MM.1S (cell line): ENCODE measurements at regions not wholly inside any gene's neighbourhood (a gene's known extent, or its start where the extent isn't known, plus 50 kb on each side); places are given as distances from the start of the nearest gene placed in this dataset.

Experiments used
- DNase-seq: peaks from one replicate; pipeline ENCODE4 v3.0.0-alpha.2; 2015
- H2AFZ ChIP-seq: fragments of 300-600 bp; sonication (generic); 2 replicates; pipeline ENCODE4 v1.6.0; 2016; ENCODE audit warnings: antibody characterized with exemption, low read length
- H3F3A ChIP-seq: fragments of 300-600 bp; sonication (generic); 2 replicates; pipeline ENCODE4 v1.6.1; 2016; ENCODE audit warnings: mild to moderate bottlenecking, antibody characterized with exemption, low read length, moderate library complexity, mixed read lengths; ENCODE audit not compliant: insufficient read depth
- H3K27ac ChIP-seq: fragments of 300-600 bp; sonication (generic); 2 replicates; pipeline ENCODE4 v1.5.1; 2016; ENCODE audit warnings: mild to moderate bottlenecking, low read length
- H3K27me3 ChIP-seq: fragments of 300-600 bp; sonication (generic); replicated peaks from 2 replicates; pipeline ENCODE4 v1.6.0; 2016; ENCODE audit warnings: low read length; ENCODE audit not compliant: insufficient read depth
- H3K36me3 ChIP-seq: fragments of 300-600 bp; sonication (generic); replicated peaks from 2 replicates; pipeline ENCODE4 v1.6.1; 2016; ENCODE audit warnings: mild to moderate bottlenecking, low read length, mixed read lengths; ENCODE audit not compliant: insufficient read depth
- H3K4me1 ChIP-seq: fragments of 300-600 bp; sonication (generic); 2 replicates; pipeline ENCODE4 v1.6.1; 2016; ENCODE audit warnings: low read length, mixed read lengths
- H3K4me2 ChIP-seq: fragments of 300-600 bp; sonication (generic); 2 replicates; pipeline ENCODE4 v1.6.0; 2016; ENCODE audit warnings: low read depth, low read length
- H3K4me3 ChIP-seq: fragments of 300-600 bp; sonication (generic); 2 replicates; pipeline ENCODE4 v1.5.1; 2016; ENCODE audit warnings: low read length, mixed read lengths
- H3K79me2 ChIP-seq: fragments of 300-600 bp; sonication (generic); 2 replicates; pipeline ENCODE4 v1.6.1; 2016; ENCODE audit warnings: mixed run types, low read length, mixed read lengths
- H3K9ac ChIP-seq: fragments of 300-600 bp; sonication (generic); 2 replicates; pipeline ENCODE4 v1.6.1; 2016; ENCODE audit warnings: low read length, mixed read lengths
- H3K9me2 ChIP-seq: fragments of 300-600 bp; sonication (generic); replicated peaks from 2 replicates; pipeline ENCODE4 v1.6.1; 2016; ENCODE audit warnings: mild to moderate bottlenecking, low read length, mixed read lengths; ENCODE audit not compliant: insufficient read depth
- H3K9me3 ChIP-seq: fragments of 300-600 bp; sonication (generic); replicated peaks from 2 replicates; pipeline ENCODE4 v1.6.1; 2016; ENCODE audit warnings: mild to moderate bottlenecking, low read length, mixed read lengths; ENCODE audit not compliant: insufficient read depth
- H4K20me1 ChIP-seq: fragments of 300-600 bp; sonication (generic); 2 replicates; pipeline ENCODE4 v1.6.1; 2016; ENCODE audit warnings: mild to moderate bottlenecking, low read length, moderate library complexity, mixed read lengths; ENCODE audit not compliant: insufficient read depth
- EZH2 ChIP-seq: fragments of 300-600 bp; sonication (generic); optimal IDR thresholded peaks from 2 replicates; pipeline ENCODE3; 2017; ENCODE audit warnings: low read depth, mild to moderate bottlenecking, antibody characterized with exemption, low read length, mixed read lengths
- EZH2phosphoT487 ChIP-seq: fragments of 300-600 bp; sonication (generic); IDR thresholded peaks from 2 replicates; pipeline ENCODE4 v1.6.1; 2018; ENCODE audit warnings: antibody characterized with exemption, low read length
- TF ChIP-seq, protein P1 (sequence below): fragments of 300-600 bp; sonication (generic); IDR thresholded peaks from 2 replicates; pipeline ENCODE4 v1.5.1; 2016; ENCODE audit warnings: antibody characterized with exemption, low read length, mixed read lengths

DNA sequence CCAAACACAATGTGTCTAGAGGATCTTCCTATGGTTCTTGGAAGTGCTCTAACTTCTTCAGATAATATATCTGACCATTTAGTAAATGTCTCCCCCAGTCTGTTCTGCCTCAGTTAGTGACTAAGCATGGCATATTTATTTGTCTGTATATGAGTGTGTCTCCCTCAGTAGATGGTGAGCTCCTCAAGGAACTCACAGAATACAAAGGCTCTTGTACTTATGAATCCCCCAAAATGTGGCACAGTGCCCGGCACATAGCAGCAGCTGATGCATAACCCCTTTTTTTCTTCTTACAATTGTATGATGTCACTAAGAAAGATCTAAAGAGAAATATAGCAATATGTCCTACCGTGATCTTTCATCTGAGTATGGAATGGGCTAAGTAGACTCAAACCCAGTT is 264.7 kb upstream of the PRICKLE1 start:
- Histone ChIP-seq H3K36me3 (no peaks in the 10 kb centered on the region), H3K4me3 (no peak overlapping the region), H3K27me3 (no peaks in the 10 kb centered on the region), H4K20me1 (no peaks in the 10 kb centered on the region), H3K27ac (no peak overlapping the region), H3K9me2 (no peaks in the 10 kb centered on the region), H3K9ac (no peak overlapping the region), H3K4me1 (no peaks in the 10 kb centered on the region), H3F3A (no peaks in the 10 kb centered on the region), H2AFZ (no peak overlapping the region), H3K4me2 (no peak overlapping the region), H3K9me3 (no peaks in the 10 kb centered on the region), H3K79me2 (no peaks in the 10 kb centered on the region)
- TF ChIP-seq EZH2phosphoT487 (no peak), EZH2 (no peak)
- TF ChIP-seq, protein P1, sequence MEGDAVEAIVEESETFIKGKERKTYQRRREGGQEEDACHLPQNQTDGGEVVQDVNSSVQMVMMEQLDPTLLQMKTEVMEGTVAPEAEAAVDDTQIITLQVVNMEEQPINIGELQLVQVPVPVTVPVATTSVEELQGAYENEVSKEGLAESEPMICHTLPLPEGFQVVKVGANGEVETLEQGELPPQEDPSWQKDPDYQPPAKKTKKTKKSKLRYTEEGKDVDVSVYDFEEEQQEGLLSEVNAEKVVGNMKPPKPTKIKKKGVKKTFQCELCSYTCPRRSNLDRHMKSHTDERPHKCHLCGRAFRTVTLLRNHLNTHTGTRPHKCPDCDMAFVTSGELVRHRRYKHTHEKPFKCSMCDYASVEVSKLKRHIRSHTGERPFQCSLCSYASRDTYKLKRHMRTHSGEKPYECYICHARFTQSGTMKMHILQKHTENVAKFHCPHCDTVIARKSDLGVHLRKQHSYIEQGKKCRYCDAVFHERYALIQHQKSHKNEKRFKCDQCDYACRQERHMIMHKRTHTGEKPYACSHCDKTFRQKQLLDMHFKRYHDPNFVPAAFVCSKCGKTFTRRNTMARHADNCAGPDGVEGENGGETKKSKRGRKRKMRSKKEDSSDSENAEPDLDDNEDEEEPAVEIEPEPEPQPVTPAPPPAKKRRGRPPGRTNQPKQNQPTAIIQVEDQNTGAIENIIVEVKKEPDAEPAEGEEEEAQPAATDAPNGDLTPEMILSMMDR: no peak
- no peak for DNase-seq

DNA sequence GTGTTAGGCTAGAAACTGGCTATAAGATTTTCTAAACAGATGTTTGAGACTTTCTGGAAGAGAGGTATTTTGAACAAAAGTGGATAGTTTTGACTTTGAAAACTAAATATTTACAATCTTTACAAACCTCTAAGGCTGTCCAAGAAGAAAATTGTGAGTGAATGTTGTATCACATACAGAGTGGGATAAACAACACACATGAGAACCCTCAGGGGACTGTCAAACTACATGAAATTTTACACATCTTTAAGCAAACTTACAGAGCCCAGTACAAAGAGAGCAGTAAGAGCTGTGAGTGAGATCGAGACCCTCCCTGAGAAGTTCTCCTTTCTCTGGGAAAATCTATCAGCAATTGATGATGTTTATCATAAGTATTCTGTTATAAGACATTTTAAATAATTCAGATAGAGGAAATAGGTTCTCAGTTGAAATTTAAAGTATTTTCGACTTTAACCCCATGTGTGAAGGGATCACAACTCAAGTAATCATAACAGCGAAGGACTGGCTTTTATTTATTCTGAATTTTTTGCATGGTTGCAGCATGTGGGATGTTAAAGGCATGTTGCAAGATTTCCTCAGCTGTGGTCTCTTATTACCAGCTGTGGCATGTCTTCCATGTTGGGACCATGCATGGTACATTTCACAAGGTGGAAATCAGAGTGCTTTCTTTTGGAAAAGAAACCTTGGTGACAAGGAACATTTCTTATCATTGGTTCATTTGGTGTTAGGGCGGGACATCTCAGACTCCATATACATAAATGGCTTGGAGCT is 264.0 kb upstream of the PRICKLE1 start:
- Histone ChIP-seq H3K4me2 (no peak overlapping the region), H3K9ac (no peak overlapping the region), H3K27ac (no peak overlapping the region), H3K4me1 (no peaks in the 10 kb centered on the region), H3K9me2 (no peaks in the 10 kb centered on the region), H2AFZ (no peak overlapping the region), H3K9me3 (no peaks in the 10 kb centered on the region), H4K20me1 (no peaks in the 10 kb centered on the region), H3K4me3 (no peak overlapping the region), H3K27me3 (no peaks in the 10 kb centered on the region), H3K36me3 (no peaks in the 10 kb centered on the region), H3K79me2 (no peaks in the 10 kb centered on the region), H3F3A (no peaks in the 10 kb centered on the region)
- DNase-seq: no peak
- no peak for TF ChIP-seq EZH2phosphoT487

DNA sequence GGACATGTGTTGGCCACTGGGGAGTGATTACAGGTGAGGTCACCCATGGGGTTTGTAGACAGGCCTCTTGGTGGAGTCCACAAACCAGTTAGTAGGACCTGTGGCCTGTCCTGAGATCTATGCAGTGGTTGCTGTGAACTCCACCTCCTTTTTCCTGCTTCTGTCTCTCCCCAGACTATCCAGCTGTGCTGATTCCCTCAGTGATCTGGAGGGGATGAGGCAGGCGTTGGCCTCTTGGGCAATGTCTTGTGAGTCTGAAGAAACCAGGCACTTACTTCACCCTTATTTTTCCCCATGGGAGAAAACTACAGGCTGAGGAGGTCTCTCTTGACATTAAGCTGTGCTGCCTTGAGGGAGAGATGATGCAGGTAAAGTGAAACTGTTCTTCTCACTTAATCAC is 257.2 kb upstream of the PRICKLE1 start:
- Histone ChIP-seq H4K20me1 (no peaks in the 10 kb centered on the region), H3K9ac (no peak overlapping the region), H3K4me2 (no peak overlapping the region), H3F3A (no peaks in the 10 kb centered on the region), H3K27me3 (no peaks in the 10 kb centered on the region), H3K79me2 (no peaks in the 10 kb centered on the region), H3K27ac (no peak overlapping the region), H3K36me3 (no peaks in the 10 kb centered on the region), H3K4me1 (no peaks in the 10 kb centered on the region), H3K9me2 (no peaks in the 10 kb centered on the region), H2AFZ (no peak overlapping the region), H3K9me3 (no peaks in the 10 kb centered on the region), H3K4me3 (no peak overlapping the region)
- DNase-seq: no peak
- TF ChIP-seq EZH2phosphoT487: no peak
- TF ChIP-seq, protein P1: no peak
- no peak for TF ChIP-seq EZH2

DNA sequence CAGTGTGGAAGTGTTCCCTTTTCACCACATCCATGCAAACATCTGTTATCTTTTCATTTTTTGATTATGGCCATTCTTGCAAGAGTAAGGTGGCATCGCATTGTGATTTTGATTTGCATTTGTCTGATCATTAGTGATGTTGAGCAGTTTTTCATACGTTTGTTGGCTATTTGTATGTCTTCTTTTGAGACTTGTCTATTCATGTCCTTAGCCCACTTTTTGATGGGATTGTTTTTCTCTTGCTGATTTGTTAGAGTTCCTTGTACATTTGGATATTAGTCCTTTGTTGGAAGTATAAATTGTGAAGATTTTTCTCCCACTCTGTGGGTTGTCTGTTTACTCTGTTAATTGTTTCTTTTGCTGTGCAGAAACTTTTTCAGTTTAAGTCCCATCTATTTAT is 244.5 kb upstream of the PRICKLE1 start:
- DNase-seq: no peak
- Histone ChIP-seq H3K9me3 (no peaks in the 10 kb centered on the region), H3K9ac (no peak overlapping the region), H3K4me1 (no peaks in the 10 kb centered on the region), H2AFZ (no peak overlapping the region), H3K4me2 (no peak overlapping the region), H3K9me2 (no peaks in the 10 kb centered on the region), H3F3A (no peaks in the 10 kb centered on the region), H3K79me2 (no peaks in the 10 kb centered on the region), H3K36me3 (no peaks in the 10 kb centered on the region), H4K20me1 (no peaks in the 10 kb centered on the region), H3K27me3 (no peaks in the 10 kb centered on the region), H3K4me3 (no peak overlapping the region), H3K27ac (no peak overlapping the region)
- TF ChIP-seq, protein P1: no peak
- no peak for TF ChIP-seq EZH2
- no peak for TF ChIP-seq EZH2phosphoT487
